Loucy (cell line): ENCODE measurements at regions not wholly inside any gene's neighbourhood (a gene's known extent, or its start where the extent isn't known, plus 50 kb on each side); places are given as distances from the start of the nearest gene placed in this dataset.

Experiments
- EZH2phosphoT487 ChIP-seq: fragments of 200-600 bp; IDR thresholded peaks from 2 replicates; pipeline ENCODE4 v1.6.1; 2018; ENCODE audit warnings: antibody characterized with exemption, mild to moderate bottlenecking, moderate library complexity, borderline replicate concordance
- TF ChIP-seq, protein P1 (sequence below): fragments of 200-600 bp; sonication (generic); conservative IDR thresholded peaks from 2 replicates; pipeline ENCODE4 v1.5.1; 2014; ENCODE audit warnings: mild to moderate bottlenecking, antibody characterized with exemption, low read length

DNA sequence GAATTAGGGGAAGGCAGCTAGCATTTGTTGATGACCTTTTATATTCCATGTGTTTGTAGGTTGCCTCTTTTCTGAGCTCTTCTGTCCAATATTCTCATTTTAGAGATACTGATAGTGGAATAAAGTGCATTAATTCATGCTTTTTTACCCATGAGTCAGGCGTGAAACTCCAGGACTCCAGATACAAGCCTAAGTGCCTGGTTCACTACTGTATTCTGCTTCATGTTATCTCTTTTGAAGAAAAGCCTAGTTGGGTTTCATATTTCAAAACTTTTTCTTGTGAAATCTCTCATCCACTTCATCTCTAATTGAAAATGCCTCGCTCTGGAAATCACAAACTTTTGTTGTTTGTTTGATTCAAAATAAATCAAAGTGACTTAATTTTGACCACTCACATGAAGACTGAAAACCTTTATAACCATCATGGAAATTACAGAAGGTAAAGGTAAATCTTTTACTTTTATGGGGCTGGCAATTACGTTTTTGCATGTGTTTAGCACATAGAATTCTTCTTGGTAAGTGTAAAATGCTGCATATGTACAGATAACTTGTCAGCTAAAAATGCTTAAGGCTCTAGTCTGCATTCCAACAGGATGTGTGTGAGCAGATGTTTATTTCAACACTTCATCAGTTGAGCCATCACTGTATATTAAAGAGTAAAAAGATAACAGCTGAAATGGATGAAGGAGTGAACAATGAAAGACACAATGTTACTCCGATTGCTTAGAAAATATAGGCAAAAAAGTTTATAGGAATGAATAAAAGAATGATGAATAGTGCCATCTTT is 961.8 kb upstream of the CELF2 start:
- TF ChIP-seq, protein P1, sequence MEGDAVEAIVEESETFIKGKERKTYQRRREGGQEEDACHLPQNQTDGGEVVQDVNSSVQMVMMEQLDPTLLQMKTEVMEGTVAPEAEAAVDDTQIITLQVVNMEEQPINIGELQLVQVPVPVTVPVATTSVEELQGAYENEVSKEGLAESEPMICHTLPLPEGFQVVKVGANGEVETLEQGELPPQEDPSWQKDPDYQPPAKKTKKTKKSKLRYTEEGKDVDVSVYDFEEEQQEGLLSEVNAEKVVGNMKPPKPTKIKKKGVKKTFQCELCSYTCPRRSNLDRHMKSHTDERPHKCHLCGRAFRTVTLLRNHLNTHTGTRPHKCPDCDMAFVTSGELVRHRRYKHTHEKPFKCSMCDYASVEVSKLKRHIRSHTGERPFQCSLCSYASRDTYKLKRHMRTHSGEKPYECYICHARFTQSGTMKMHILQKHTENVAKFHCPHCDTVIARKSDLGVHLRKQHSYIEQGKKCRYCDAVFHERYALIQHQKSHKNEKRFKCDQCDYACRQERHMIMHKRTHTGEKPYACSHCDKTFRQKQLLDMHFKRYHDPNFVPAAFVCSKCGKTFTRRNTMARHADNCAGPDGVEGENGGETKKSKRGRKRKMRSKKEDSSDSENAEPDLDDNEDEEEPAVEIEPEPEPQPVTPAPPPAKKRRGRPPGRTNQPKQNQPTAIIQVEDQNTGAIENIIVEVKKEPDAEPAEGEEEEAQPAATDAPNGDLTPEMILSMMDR: no peak
- no peak for TF ChIP-seq EZH2phosphoT487
